HepG2 (cell line): ENCODE measurements at regions not wholly inside any gene's neighbourhood (a gene's known extent, or its start where the extent isn't known, plus 50 kb on each side); places are given as distances from the start of the nearest gene placed in this dataset.

Experiments used
- BRF2 ChIP-seq: sonication (generic); formaldehyde crosslinking; IDR thresholded peaks from 2 replicates; pipeline ENCODE4 v1.8.1; 2022; ENCODE audit warnings: mild to moderate bottlenecking, missing genetic modification reagents
- CBX1 ChIP-seq: IDR thresholded peaks from one replicate; pipeline ENCODE4 v1.6.1; 2016; ENCODE audit warnings: antibody characterized with exemption, low read depth
- CREB3 ChIP-seq: sonication (generic); formaldehyde crosslinking; IDR thresholded peaks from 2 replicates; pipeline ENCODE4 v1.5.0; 2020; ENCODE audit warnings: missing genetic modification reagents
- ELF1 ChIP-seq: sonication (generic); formaldehyde crosslinking; IDR thresholded peaks from 2 replicates; pipeline ENCODE4 v1.4.0; 2020; ENCODE audit warnings: missing genetic modification reagents
- FOXP4 ChIP-seq: sonication (generic); formaldehyde crosslinking; IDR thresholded peaks from 2 replicates; pipeline ENCODE4 v1.4.0; 2020; ENCODE audit warnings: missing genetic modification reagents
- SIN3B ChIP-seq: fragments of 150-350 bp; IDR thresholded peaks from 2 replicates; pipeline ENCODE4 v1.6.1; 2014; ENCODE audit warnings: low read length
- SIX4 ChIP-seq: sonication (generic); formaldehyde crosslinking; IDR thresholded peaks from 2 replicates; pipeline ENCODE4 v1.4.0; 2020; ENCODE audit warnings: missing genetic modification reagents
- SMAD1 ChIP-seq: sonication (generic); formaldehyde crosslinking; IDR thresholded peaks from 2 replicates; pipeline ENCODE4 v1.4.0; 2020; ENCODE audit warnings: missing genetic modification reagents, low read depth, mild to moderate bottlenecking, borderline replicate concordance
- ZFP41 ChIP-seq: sonication (generic); formaldehyde crosslinking; IDR thresholded peaks from 2 replicates; pipeline ENCODE4 v1.4.0; 2020; ENCODE audit warnings: mild to moderate bottlenecking, missing genetic modification reagents, borderline replicate concordance
- ZFP91 ChIP-seq: sonication (generic); formaldehyde crosslinking; IDR thresholded peaks from 2 replicates; pipeline ENCODE4 v1.9.0; 2022; ENCODE audit warnings: missing genetic modification reagents, mild to moderate bottlenecking, borderline replicate concordance
- ZNF180 ChIP-seq: sonication (generic); formaldehyde crosslinking; IDR thresholded peaks from 2 replicates; pipeline ENCODE4 v1.4.0; 2020; ENCODE audit warnings: low read depth, missing genetic modification reagents, borderline replicate concordance
- ZNF431 ChIP-seq: sonication (generic); formaldehyde crosslinking; IDR thresholded peaks from 2 replicates; pipeline ENCODE4 v1.9.0; 2022; ENCODE audit warnings: missing genetic modification reagents, low read depth, mild to moderate bottlenecking, borderline replicate concordance
- ZNF543 ChIP-seq: sonication (generic); formaldehyde crosslinking; IDR thresholded peaks from 2 replicates; pipeline ENCODE4 v1.4.0; 2020; ENCODE audit warnings: mild to moderate bottlenecking, missing genetic modification reagents
- ZNF574 ChIP-seq: sonication (generic); formaldehyde crosslinking; IDR thresholded peaks from 2 replicates; pipeline ENCODE4 v1.4.0; 2020; ENCODE audit warnings: missing genetic modification reagents
- ZNF772 ChIP-seq: sonication (generic); formaldehyde crosslinking; IDR thresholded peaks from 2 replicates; pipeline ENCODE4 v1.5.0; 2020; ENCODE audit warnings: mild to moderate bottlenecking, missing genetic modification reagents
- ZNF790 ChIP-seq: sonication (generic); formaldehyde crosslinking; IDR thresholded peaks from 2 replicates; pipeline ENCODE4 v1.8.0; 2022; ENCODE audit warnings: missing genetic modification reagents, mild to moderate bottlenecking, borderline replicate concordance
- ZZZ3 ChIP-seq: sonication (generic); formaldehyde crosslinking; IDR thresholded peaks from 2 replicates; pipeline ENCODE4 v1.4.0; 2020; ENCODE audit warnings: missing genetic modification reagents, mild to moderate bottlenecking, borderline replicate concordance
- TF ChIP-seq, protein P1 (sequence below): sonication (generic); formaldehyde crosslinking; IDR thresholded peaks from 2 replicates; pipeline ENCODE4 v1.8.0; 2023; ENCODE audit warnings: mild to moderate bottlenecking, missing genetic modification reagents
- TF ChIP-seq, protein P2 (sequence below): sonication (generic); formaldehyde crosslinking; conservative IDR thresholded peaks from 2 replicates; pipeline ENCODE4 v1.4.0; 2020; ENCODE audit warnings: missing genetic modification reagents

- TF ChIP-seq ZNF790 (no peak), ZNF180 (CRISPR knock-in tag) (no peak), SIX4 (no peak), CBX1 (no peak), ZNF772 (CRISPR knock-in tag) (no peak), ZZZ3 (CRISPR knock-in tag) (no peak), SIN3B (no peak), BRF2 (CRISPR knock-in tag) (no peak), CREB3 (no peak), ZNF543 (no peak), SMAD1 (CRISPR knock-in tag) (0 out of 2 replicates have a peak, but pooled peaks have one; percentile 54), ELF1 (no peak), FOXP4 (0 out of 2 replicates have a peak, but pooled peaks have one; percentile 15), ZFP91 (CRISPR knock-in tag) (no peak), ZNF574 (CRISPR knock-in tag) (no peak), ZFP41 (CRISPR knock-in tag) (no peak), ZNF431 (CRISPR knock-in tag) (no peak)
- TF ChIP-seq, protein P1, sequence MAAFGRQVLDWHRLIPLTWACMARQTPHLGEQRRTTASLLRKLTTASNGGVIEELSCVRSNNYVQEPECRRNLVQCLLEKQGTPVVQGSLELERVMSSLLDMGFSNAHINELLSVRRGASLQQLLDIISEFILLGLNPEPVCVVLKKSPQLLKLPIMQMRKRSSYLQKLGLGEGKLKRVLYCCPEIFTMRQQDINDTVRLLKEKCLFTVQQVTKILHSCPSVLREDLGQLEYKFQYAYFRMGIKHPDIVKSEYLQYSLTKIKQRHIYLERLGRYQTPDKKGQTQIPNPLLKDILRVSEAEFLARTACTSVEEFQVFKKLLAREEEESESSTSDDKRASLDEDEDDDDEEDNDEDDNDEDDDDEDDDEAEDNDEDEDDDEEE (CRISPR knock-in tag) = no peak
- TF ChIP-seq, protein P2, sequence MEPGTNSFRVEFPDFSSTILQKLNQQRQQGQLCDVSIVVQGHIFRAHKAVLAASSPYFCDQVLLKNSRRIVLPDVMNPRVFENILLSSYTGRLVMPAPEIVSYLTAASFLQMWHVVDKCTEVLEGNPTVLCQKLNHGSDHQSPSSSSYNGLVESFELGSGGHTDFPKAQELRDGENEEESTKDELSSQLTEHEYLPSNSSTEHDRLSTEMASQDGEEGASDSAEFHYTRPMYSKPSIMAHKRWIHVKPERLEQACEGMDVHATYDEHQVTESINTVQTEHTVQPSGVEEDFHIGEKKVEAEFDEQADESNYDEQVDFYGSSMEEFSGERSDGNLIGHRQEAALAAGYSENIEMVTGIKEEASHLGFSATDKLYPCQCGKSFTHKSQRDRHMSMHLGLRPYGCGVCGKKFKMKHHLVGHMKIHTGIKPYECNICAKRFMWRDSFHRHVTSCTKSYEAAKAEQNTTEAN (CRISPR knock-in tag) = no peak
Observed at GRCh38 chr2:45329045-45329677, 281.9 kb downstream of the SRBD1 start (continued).
